DOHH2 (cell line): ENCODE measurements at regions not wholly inside any gene's neighbourhood (a gene's known extent, or its start where the extent isn't known, plus 50 kb on each side); places are given as distances from the start of the nearest gene placed in this dataset.

Source experiments
- EZH2phosphoT487 ChIP-seq: fragments of 200-600 bp; sonication (generic); IDR thresholded peaks from 2 replicates; pipeline ENCODE4 v1.6.1; 2017; ENCODE audit warnings: borderline replicate concordance, mild to moderate bottlenecking, antibody characterized with exemption, low read length, moderate library complexity, mixed read lengths
- TF ChIP-seq, protein P1 (sequence below): fragments of 200-600 bp; sonication (generic); IDR thresholded peaks from one replicate; pipeline ENCODE4 v1.5.1; 2014; ENCODE audit warnings: antibody characterized with exemption, mild to moderate bottlenecking, low read depth, low read length; ENCODE audit not compliant: poor library complexity, severe bottlenecking

DNA sequence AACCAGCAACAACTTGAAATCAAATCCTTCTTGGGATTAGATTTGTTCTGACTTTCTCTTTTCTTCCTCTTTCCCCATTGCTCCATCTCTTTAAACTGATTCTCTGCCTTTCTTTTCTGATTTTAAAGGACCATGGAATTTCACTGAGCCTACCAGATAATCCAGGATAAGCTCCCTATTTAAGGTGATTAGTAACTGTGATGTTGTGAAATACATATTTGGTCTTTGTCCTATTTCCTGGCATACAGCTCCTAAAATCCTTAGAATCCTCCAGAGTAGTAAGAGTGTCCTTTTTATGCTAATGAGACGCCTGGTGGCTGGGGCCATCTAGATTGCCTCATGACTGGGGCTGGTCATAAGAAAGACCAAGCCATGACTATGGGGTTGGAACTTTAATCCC lies 236.9 kb downstream of the USP25 start:
- TF ChIP-seq, protein P1, sequence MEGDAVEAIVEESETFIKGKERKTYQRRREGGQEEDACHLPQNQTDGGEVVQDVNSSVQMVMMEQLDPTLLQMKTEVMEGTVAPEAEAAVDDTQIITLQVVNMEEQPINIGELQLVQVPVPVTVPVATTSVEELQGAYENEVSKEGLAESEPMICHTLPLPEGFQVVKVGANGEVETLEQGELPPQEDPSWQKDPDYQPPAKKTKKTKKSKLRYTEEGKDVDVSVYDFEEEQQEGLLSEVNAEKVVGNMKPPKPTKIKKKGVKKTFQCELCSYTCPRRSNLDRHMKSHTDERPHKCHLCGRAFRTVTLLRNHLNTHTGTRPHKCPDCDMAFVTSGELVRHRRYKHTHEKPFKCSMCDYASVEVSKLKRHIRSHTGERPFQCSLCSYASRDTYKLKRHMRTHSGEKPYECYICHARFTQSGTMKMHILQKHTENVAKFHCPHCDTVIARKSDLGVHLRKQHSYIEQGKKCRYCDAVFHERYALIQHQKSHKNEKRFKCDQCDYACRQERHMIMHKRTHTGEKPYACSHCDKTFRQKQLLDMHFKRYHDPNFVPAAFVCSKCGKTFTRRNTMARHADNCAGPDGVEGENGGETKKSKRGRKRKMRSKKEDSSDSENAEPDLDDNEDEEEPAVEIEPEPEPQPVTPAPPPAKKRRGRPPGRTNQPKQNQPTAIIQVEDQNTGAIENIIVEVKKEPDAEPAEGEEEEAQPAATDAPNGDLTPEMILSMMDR: no peak
- no peak for TF ChIP-seq EZH2phosphoT487
